HG03159 (cell line): ENCODE measurements at regions not wholly inside any gene's neighbourhood (a gene's known extent, or its start where the extent isn't known, plus 50 kb on each side); places are given as distances from the start of the nearest gene placed in this dataset.
"Not testable (repeated sequence)": the region's sequence is repeated elsewhere in the genome, so short reads cannot be mapped to it uniquely, and the experiment has no call there.

Source experiments
- ATAC-seq: cut with Tn5 transposase; IDR thresholded peaks from one replicate; pipeline ENCODE4 v1.9.1; 2021; ENCODE audit warnings: mild to moderate bottlenecking, moderate library complexity; ENCODE audit not compliant: unreplicated experiment

- ATAC-seq: no peak
Observed at GRCh38 chr22:25281675-25282345, 62.4 kb downstream of the CRYBB2 start.

- ATAC-seq: no peak
Observed at GRCh38 chr22:25282346-25282670, 62.9 kb downstream of the CRYBB2 start.

DNA sequence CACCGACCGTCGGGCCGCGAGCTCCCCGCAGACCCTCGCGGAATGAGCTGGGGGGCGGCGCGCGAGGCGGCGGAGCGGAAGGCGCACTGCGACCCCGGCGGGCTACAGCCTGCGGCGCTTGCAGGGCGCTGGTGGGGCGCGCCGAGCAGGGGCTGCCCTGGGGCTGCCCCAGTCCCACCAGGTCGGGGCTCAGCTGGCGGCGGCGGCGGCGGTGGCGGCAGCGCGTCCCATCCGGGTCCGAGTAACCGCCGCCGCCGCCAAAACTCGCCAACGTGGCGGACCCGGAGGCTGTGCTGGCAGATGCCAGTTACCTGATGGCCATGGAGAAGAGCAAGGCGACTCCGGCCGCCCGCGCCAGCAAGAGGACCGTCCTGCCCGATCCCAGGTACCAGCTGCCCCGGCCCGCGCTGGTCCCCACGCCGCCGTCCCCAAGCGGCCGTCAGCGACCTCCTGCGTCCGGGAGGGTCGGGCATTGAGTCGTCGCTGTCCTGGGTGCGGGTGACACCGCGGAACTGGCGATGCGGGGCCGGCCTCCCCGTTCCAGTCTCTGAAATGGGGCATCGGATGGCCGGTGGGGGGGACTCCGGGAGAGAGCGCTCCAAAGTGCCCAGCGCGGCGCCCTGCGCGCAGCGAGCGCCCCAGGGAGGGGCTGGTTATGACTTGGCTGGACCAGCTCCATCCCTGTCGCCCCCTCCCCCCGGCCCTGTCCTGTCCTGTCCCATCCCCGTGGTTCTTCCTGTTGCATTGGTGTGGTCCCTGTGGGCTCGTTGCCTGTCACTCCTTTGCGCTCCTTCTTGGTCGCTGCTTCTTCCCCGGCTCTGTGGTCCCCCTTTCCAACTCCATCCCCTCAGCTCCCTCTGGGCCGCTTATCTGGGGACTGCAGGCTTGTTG is 63.5 kb downstream of the CRYBB2 start:
- no peak for ATAC-seq

GRCh38 chr22:25288481-25288880 is 69.0 kb downstream of the CRYBB2 start:
- ATAC-seq: not testable (repeated sequence)

DNA sequence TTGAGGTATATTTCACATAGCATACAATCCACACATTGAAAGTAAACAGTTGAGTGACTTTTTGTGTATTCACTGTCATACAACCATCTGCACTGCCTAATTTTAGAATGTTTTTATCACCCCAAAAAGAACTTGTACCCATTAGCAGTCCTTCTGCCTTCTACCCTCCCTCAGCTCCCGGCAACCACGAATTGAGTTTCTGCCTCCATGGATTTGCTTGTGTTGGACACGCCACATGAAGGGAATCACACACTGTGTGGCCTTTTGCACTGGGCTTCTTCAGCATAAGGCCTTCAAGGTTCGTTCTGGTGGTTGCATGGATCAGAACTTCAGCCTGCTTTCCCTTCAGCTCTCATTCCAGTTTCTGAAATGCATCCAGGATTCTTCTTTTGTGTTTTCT is 82.5 kb downstream of the CRYBB2 start:
- ATAC-seq: not testable (repeated sequence)

GRCh38 chr22:25309586-25309985 is 90.1 kb downstream of the CRYBB2 start:
- not testable (repeated sequence) for ATAC-seq

DNA sequence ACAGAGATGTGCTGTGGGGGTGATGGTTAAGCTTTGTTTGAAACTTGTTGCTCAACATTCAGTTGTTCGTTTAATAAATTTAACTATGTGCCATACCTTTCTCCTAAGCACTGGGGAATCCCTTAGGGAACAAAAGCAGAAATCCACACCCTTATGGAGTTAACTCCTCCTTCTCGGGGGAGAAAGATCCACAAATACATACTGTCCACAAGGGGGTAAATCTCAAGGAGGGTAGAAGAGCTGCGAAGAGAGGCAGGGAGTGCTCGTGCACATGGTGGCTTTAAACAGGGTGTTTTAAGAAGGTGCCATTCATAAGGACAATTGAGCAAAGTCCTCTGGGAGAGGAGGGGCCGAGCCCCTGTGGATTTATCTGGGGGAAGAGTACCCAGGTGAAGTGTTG is 92.5 kb downstream of the CRYBB2 start:
- not testable (repeated sequence) for ATAC-seq

GRCh38 chr22:25318081-25318823 is 98.8 kb downstream of the CRYBB2 start:
- no peak for ATAC-seq

GRCh38 chr22:25327018-25327755 is 107.7 kb downstream of the CRYBB2 start:
- ATAC-seq: no peak

DNA sequence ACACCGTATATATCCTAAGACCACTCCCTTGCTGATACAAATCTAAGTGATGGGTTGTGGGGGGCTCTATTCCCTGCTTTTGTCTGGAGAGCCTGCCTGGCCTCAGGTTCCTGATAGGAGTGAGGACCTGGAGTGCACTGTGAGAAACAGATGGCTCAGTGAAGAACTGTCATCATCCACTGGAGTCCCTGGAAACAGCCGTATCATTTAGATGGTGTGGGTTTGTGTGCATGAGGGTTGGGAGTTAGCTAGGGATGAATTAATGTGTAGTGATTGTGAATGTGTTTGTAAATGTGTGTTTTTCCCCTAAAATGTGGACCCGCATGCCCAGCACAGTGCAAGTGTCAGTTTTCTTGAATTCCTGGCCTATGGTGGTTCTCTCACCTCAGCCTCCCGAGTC is 111.6 kb downstream of the CRYBB2 start:
- no peak for ATAC-seq

DNA sequence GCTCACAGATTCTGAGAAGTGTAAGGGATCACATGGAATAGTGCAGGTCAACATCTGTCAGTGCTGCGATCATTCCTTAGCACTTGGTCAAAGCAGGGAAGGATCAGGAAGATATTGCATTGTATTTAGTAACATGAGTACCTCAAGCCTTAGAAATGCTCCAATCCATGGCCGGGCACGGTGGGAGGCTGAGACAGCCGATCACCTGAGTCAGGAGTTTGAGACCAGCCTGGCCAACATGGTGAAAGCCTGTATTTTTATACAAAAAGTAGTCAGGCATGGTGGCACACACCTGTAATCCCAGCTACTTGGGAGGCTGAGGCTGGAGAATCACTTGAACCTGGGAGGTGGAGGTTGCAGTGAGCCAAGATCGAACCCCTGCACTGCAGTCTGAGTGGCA is 112.5 kb downstream of the CRYBB2 start:
- ATAC-seq: not testable (repeated sequence)

GRCh38 chr22:25332386-25332785 is 112.9 kb downstream of the CRYBB2 start:
- ATAC-seq: no peak

GRCh38 chr22:25334162-25334490 is 114.7 kb downstream of the CRYBB2 start:
- ATAC-seq: no peak

GRCh38 chr22:25334631-25335030 is 115.2 kb downstream of the CRYBB2 start:
- not testable (repeated sequence) for ATAC-seq

- ATAC-seq: not testable (repeated sequence)
Observed at GRCh38 chr22:25335276-25335675, 115.8 kb downstream of the CRYBB2 start.

GRCh38 chr22:25340536-25340935 is 121.1 kb downstream of the CRYBB2 start:
- ATAC-seq: not testable (repeated sequence)

DNA sequence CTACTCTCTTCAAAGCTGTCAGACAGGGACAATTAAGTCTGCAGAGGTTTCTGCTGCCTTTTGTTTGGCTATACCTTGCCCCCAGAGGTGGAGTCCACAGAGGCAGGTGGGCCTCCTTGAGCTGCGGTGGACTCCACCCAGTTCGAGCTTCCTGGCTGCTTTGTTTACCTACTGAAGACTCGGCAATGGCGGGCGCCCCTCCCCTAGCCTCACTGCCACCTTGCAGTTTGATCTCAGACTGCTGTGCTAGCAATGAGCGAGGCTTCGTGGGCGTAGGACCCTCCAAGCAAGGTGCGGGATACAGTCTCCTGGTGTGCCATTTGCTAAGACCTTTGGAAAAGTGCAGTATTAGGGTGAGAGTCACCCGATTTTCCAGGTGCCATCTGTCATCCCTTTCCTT is 124.9 kb downstream of the CRYBB2 start:
- not testable (repeated sequence) for ATAC-seq

GRCh38 chr22:25346859-25347751 is 127.7 kb downstream of the CRYBB2 start:
- no peak for ATAC-seq

DNA sequence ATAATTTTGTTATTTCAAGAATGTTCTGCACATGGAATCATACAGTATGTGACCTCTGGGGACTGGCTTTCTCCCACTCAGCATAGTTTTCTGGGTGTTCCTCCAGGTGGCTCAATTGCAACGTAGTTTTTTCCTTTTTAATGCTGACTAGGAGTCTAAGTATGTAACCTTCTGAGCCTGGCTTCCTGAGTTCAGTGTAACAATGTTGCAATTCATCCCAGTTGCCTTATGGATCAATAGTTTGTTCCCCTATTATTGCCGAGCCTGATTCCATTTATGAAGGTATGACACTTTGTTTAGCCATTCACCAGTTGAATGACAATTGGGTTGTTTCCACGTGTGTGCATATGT is 128.3 kb downstream of the CRYBB2 start:
- no peak for ATAC-seq

DNA sequence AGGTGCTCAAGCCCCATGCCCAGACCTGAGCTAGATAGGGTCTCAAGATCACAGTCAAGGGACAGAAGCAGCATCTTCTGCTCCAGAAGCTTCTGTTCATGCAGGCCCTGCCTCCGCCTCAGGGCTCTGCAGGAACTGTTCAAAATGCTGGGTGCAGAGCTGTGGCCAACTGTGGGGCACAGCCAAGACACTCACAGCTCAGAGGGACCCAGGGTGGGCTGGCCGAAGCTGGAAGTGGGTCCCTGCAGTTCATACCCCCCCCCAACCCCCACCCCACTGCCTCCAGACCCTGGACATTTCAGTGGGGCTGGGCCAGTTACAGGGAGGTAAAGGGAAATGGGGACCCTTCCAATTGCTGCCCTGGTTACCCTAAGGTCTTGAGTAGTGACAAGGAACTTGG is 129.0 kb downstream of the CRYBB2 start:
- ATAC-seq: no peak
